Upper lobe of left lung (tissue), 6 donors: ENCODE measurements at regions not wholly inside any gene's neighbourhood (a gene's known extent, or its start where the extent isn't known, plus 50 kb on each side); places are given as distances from the start of the nearest gene placed in this dataset.
"Not testable (repeated sequence)": the region's sequence is repeated elsewhere in the genome, so short reads cannot be mapped to it uniquely, and the experiment has no call there.

ENCODE experiments used
- ATAC-seq, 2 donors: fragments of 200-7000 bp; cut with Tn5 transposase; one replicate each; pipeline ENCODE4 v1.9.1; 2022; ENCODE audit warnings: mild to moderate bottlenecking in 2 of 2, moderate library complexity in 2 of 2; ENCODE audit not compliant: low FRiP score in 2 of 2
- DNase-seq, 2 donors: peaks; one replicate each; pipeline ENCODE4 v3.0.0-alpha.2; 2019 to 2020
- H3K27ac ChIP-seq, 4 donors: fragments of 200-600 bp; sonication (generic); one replicate each; pipeline ENCODE4 v1.5.1; 2016 to 2019
- H3K27me3 ChIP-seq, 4 donors: fragments of 200-600 bp; sonication (generic); one replicate each; pipeline ENCODE4 v1.5.1; 2017 to 2019
- H3K36me3 ChIP-seq, 4 donors: fragments of 200-600 bp; sonication (generic); one replicate each; pipeline ENCODE4 v1.5.1; 2016 to 2019
- H3K4me1 ChIP-seq, 4 donors: fragments of 200-600 bp; sonication (generic); one replicate each; pipeline ENCODE4 v1.5.1; 2018 to 2019
- H3K4me3 ChIP-seq, 4 donors: fragments of 200-600 bp; sonication (generic); one replicate each; pipeline ENCODE4 v1.5.1; 2017 to 2019; ENCODE audit warnings: mild to moderate bottlenecking in 2 of 4, moderate library complexity in 1 of 4
- H3K9me3 ChIP-seq, 4 donors: fragments of 200-600 bp; sonication (generic); one replicate each; pipeline ENCODE4 v1.5.1; 2018 to 2019
- CTCF ChIP-seq, 6 experiments: fragments of 450-650 bp in 4 of 6; fragments of 200-600 bp in 2 of 6; sonication (generic) in 2 of 6; IDR thresholded peaks; one replicate each; pipeline ENCODE4 v1.5.1; 2016 to 2019; ENCODE audit warnings: antibody characterized with exemption in 6 of 6
- EP300 ChIP-seq, 4 donors: sonication (generic); formaldehyde crosslinking; IDR thresholded peaks; one replicate each; pipeline ENCODE4 v1.5.1; 2017; ENCODE audit warnings: antibody characterized with exemption in 4 of 4, control low read depth in 2 of 4
- POLR2A ChIP-seq, 4 donors: fragments of 450-650 bp; IDR thresholded peaks; one replicate each; pipeline ENCODE4 v1.5.1; 2016 to 2017; ENCODE audit warnings: antibody characterized with exemption in 4 of 4, mild to moderate bottlenecking in 2 of 4
- POLR2AphosphoS5 ChIP-seq, 2 donors: sonication (generic); formaldehyde crosslinking; IDR thresholded peaks; one replicate each; pipeline ENCODE4 v1.5.1; 2017; ENCODE audit warnings: antibody characterized with exemption in 2 of 2
- whole genome bisulfite sequencing, 2 donors: methylation state at CpG; one replicate each; pipeline ENCODE4 v1.1.5; 2017 to 2018; 5-methylcytosine and 5-hydroxymethylcytosine counted together
- donor health status: DM: no; HTN: no; CAD: no; lungs with moderate emphysema.
- donor health status: DM: no; HTN: yes; CAD: no; lungs with severe emphysema.

GRCh38 chr14:88981948-88982347 lies 157.5 kb downstream of the TTC8 start:
- no peak overlapping the region for H3K4me3 ChIP-seq
- no peak for TF ChIP-seq EP300 (IDR thresholded peaks at IDR 0.05)
- TF ChIP-seq CTCF (IDR thresholded peaks at IDR 0.05) = no peak
- no peak for TF ChIP-seq POLR2A (IDR thresholded peaks at IDR 0.05)
- TF ChIP-seq POLR2AphosphoS5 (IDR thresholded peaks at IDR 0.05) = no peak
- H3K4me1 ChIP-seq = no peaks in the 10 kb centered on the region
- H3K9me3 ChIP-seq = no peaks in the 10 kb centered on the region
- no peaks in the 10 kb centered on the region for H3K36me3 ChIP-seq
- DNase-seq (no peak), ATAC-seq (no peak)
- 92 to 94% methylated on average over 4 of the region's 4 CpGs for WGBS, 2 donors
- no peaks in the 10 kb centered on the region for H3K27me3 ChIP-seq
- no peak overlapping the region for H3K27ac ChIP-seq

- no peaks in the 10 kb centered on the region for H3K4me1 ChIP-seq
- ATAC-seq (peak in 1 of 2 donors; percentile 43), DNase-seq (no peak)
- H3K4me3 ChIP-seq = no peak overlapping the region
- H3K36me3 ChIP-seq = no peaks in the 10 kb centered on the region
- TF ChIP-seq EP300 (IDR thresholded peaks at IDR 0.05) (no peak), POLR2AphosphoS5 (IDR thresholded peaks at IDR 0.05) (no peak), POLR2A (IDR thresholded peaks at IDR 0.05) (no peak), CTCF (IDR thresholded peaks at IDR 0.05) (no peak)
- H3K27me3 ChIP-seq = no peaks in the 10 kb centered on the region
- H3K27ac ChIP-seq = no peak overlapping the region
- H3K9me3 ChIP-seq = no peaks in the 10 kb centered on the region
- 69 to 76% methylated on average over 4 of the region's 4 CpGs for WGBS, 2 donors
Observed at GRCh38 chr14:88983755-88984154, 159.3 kb downstream of the TTC8 start.

GRCh38 chr14:88985654-88986053 lies 161.2 kb downstream of the TTC8 start:
- no peak for ATAC-seq
- TF ChIP-seq CTCF (IDR thresholded peaks at IDR 0.05) (no peak), POLR2AphosphoS5 (IDR thresholded peaks at IDR 0.05) (no peak), POLR2A (IDR thresholded peaks at IDR 0.05) (no peak), EP300 (IDR thresholded peaks at IDR 0.05) (no peak)
- no peak for DNase-seq
- H3K4me1 ChIP-seq = no peaks in the 10 kb centered on the region
- H3K27me3 ChIP-seq = no peaks in the 10 kb centered on the region
- H3K4me3 ChIP-seq = no peak overlapping the region
- no peak overlapping the region for H3K27ac ChIP-seq
- no peaks in the 10 kb centered on the region for H3K9me3 ChIP-seq
- WGBS, 2 donors = 89 to 91% methylated on average over 1 of the region's 1 CpG
- H3K36me3 ChIP-seq = no peaks in the 10 kb centered on the region

GRCh38 chr14:88986146-88986841 lies 161.8 kb downstream of the TTC8 start:
- TF ChIP-seq EP300 (IDR thresholded peaks at IDR 0.05) (no peak), CTCF (IDR thresholded peaks at IDR 0.05) (no peak), POLR2AphosphoS5 (IDR thresholded peaks at IDR 0.05) (no peak), POLR2A (IDR thresholded peaks at IDR 0.05) (no peak)
- Histone ChIP-seq H3K4me3 (no peak overlapping the region), H3K27ac (no peak overlapping the region), H3K27me3 (no peaks in the 10 kb centered on the region), H3K36me3 (no peaks in the 10 kb centered on the region), H3K9me3 (no peaks in the 10 kb centered on the region), H3K4me1 (no peaks in the 10 kb centered on the region)
- 70% methylated on average over 9 to 11 of the region's 11 CpGs for WGBS, 2 donors
- ATAC-seq (peak in 1 of 2 donors; percentile 15), DNase-seq (peak in 1 of 2 donors; percentile 42)

GRCh38 chr14:88986908-88987307 lies 162.5 kb downstream of the TTC8 start:
- H3K27me3 ChIP-seq = not testable (repeated sequence)

More at GRCh38 chr14:88986908-88987307, 162.5 kb downstream of the TTC8 start:
- not testable (repeated sequence) for H3K4me1 ChIP-seq, H3K27ac ChIP-seq, H3K9me3 ChIP-seq, H3K4me3 ChIP-seq, DNase-seq, H3K36me3 ChIP-seq, ATAC-seq
- WGBS, 2 donors = 56 to 79% methylated on average over 2 of the region's 2 CpGs
